ENCODE measurements at regions not wholly inside any gene's neighbourhood (a gene's known extent, or its start where the extent isn't known, plus 50 kb on each side); places are given as distances from the start of the nearest gene placed in this dataset.
"Not testable (repeated sequence)": the region's sequence is repeated elsewhere in the genome, so short reads cannot be mapped to it uniquely, and the experiment has no call there.

DNA sequence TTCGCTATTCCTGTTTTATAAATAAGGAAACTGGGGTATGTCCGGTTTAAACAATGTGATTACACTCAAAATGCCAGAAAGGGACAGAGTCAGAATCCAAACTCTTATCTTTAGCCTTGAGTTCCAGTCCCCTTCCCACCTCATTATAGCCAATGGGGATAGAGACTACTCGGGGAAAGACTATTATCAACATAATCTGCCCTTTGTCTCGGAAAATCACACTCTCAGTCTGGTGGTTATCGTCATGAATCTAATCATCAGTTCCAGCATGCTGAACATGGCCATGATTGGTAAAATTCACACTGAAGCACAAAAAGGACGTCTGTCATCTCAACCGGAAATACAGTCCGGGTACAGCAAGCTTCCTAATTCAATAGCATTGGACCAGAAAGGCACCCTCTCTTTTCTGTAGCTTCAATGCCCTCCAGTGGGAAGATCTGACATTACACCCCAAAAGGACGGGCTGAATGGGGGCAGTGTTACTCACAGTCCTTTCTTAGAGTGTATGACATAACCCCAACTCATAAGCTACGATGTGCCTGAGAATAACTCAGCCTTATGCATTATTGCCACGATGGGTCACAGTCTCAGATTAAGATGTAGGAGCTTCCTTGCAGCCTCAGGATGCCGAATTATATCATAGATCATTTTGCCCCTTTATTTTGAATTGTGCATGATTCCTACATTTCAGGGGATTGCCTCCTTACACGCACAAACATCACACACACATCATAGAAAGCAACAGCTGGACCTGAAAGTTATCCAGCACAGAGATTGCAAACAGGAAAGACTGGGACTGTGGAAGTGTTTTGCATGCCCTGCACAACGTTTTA is 390.4 kb upstream of the LMCD1 start:
- intact Hi-C loops (cut with DNase I): loop anchor here (5.0 kb wide), 2 partner anchors 306 to 309 kb away; no protein-coding TSS in a partner anchor

DNA sequence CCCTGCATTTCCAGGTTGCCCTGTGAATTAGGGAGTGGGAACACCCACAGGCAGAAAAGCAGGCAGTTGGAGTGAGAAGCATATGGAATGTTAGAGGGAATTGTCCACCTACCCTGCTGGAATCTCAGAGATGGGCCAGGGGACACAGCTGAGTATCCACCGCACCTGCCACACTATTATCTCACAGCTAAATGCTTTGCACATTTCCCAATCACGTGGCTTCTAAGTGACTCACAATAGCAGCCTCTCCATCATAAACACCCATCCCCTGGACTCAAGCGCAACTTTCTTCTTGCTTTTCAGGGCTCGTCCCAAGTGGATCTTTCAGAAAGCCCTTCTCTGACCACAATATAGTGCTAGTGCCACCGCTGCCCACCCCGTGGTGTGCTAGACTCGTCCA is 389.0 kb upstream of the LMCD1 start:
- no peak for DNase-seq
- intact Hi-C loops (cut with DNase I): loop anchor here (5.0 kb wide), 2 partner anchors 305 to 310 kb away; no protein-coding TSS in a partner anchor

More for the DNA sequence above, 390.4 kb upstream of the LMCD1 start:
- peak in 8 of 10 donors; percentile 15 to 93 (median 74) for DNase-seq

DNA sequence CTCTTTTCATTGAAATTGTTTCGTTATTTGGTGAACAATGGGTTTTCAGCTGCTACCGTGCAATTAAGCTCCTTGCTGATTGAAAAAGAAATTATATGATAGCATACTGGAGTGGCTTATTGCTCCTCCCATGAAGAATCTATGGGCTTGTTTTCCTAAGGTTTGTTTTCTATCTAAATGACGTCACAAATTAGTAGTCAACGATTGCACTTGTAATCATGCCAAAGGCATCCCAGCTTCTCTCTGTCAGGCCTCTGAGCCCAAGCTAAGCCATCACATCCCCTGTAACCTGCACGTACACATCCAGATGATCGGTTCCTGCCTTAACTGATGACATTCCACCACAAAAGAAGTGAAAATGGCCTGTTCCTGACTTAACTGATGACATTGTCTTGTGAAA is 388.0 kb upstream of the LMCD1 start:
- intact Hi-C loops (cut with DNase I): loop anchor here (5.0 kb wide), 2 partner anchors 304 to 311 kb away; no protein-coding TSS in a partner anchor
- no peak for DNase-seq

DNA sequence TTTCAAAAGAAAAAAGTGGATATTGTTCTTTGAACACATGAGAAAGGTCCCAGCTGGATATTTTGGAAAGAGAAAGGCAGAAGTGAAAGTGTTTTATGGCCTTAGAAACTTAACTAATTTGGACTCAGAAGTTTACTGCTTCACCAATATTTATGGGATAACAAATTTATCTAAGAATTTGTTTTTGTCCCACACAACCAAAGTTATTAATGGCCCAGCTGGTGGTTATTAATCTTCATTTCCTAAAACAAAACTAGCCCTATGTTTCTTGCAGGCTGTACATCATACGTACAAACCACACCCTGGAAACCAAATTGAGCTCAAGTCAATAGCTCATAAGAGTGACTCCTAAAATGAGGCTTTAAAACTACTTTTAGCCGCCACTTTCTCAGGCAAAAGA is 372.9 kb upstream of the LMCD1 start:
- intact Hi-C loops (cut with DNase I): no loop called here
- no peak for DNase-seq

DNA sequence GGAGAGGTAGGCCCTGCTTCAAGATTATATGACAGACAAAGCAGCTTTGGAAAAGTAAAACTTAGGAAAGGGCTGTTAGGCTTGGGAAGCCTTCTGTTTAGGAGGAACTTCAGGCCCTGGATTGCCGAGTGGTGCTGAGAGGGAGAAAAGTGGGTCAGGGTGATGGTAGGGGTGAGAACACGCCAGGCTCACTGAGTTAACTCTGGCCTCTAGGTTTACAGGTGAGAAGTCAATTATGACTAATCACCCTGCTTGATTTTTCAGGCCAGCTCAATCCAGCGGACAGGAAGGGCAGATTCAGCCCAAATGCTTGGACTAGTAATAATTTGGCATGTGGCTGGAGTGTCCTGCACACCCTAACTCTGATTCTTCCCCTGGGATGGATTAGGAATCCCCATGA is 365.1 kb upstream of the LMCD1 start:
- intact Hi-C loops (cut with DNase I): no loop called here
- no peak for DNase-seq

DNA sequence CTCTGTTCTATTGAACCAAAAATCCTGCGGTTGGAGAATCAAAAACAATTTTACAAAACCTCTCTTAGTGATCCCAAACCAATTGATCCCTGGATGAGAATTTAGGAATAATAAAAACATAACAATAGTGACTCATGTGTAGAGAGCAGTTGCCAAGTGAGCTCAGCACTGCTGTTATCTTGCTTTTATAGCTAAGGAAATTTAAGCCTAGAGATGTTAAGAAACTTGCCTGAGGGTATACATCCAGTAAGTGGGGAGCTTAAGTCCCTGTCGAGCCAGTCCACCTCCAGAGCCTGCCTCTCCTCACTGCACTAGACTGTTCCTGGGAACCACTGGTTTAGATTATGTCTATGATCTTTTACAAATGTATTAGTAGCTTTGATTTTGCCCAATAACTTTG is 358.4 kb upstream of the LMCD1 start:
- intact Hi-C loops (cut with DNase I): no loop called here
- no peak for DNase-seq

DNA sequence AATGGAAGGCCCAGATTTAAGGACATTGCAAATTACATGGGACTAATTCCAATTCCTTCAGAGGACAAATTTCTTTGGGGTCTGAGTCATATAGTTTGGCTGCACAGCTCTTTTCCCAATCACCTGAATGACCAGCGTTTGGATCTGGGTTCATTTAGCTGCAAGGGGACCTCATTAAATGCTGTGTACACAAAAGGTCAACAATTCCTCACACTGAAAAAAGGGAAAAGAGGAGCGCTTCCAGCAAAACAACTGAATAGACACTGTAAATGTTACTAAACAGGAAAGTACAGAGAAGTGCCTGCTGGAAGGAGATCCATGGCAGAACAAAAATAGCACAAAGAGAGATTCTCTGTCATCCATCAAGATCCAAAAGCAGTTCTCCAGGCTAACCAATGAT is 356.0 kb upstream of the LMCD1 start:
- no peak for DNase-seq
- intact Hi-C loops (cut with DNase I): no loop called here

DNA sequence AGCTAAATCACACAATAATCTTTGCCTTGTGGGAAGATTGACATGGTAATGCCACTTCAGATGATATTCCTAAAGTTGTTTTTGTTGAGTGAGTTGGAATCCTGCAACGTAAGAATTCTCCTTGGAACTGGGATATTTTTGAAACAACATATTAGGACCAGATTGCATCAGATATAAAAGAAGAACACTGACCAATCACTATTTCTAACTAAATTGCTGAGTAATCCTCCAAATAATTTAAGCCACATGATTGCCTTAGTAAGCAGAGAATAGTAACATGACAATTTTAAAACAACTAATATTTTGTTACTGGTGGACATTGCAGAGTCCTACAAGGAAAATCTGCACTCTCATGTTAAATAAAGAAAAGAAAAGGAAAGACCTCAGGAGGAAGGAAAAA is 353.9 kb upstream of the LMCD1 start:
- intact Hi-C loops (cut with DNase I): no loop called here
- no peak for DNase-seq

DNA sequence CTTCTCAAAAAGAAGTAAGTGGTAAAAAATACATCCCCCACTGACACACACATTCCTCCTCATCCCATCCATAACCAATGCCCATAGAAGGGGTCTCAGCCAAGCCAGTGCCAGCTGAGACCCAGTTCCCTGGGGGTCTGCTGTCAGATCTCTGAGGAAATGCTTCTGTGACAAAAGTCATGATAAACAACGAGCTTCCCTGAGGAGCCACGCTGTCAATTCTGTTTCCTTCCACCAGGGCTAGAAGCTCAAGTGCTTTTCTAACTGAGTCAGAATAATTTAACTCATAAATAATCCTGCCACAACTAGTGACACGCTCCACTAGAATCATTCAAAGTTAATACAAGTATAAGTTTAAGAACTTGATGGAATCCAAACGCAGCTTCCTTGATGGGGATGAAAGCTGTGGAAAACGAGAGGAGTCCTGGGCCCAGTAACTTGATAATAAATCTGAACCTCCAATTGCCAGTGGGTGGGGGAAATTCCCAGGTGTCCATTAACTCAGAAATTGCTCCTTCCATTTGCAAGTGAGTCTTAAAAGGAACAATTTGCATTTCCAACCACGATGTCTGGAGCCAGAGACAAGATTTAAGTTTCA is 348.7 kb upstream of the LMCD1 start:
- intact Hi-C loops (cut with DNase I): no loop called here
- DNase-seq: no peak

DNA sequence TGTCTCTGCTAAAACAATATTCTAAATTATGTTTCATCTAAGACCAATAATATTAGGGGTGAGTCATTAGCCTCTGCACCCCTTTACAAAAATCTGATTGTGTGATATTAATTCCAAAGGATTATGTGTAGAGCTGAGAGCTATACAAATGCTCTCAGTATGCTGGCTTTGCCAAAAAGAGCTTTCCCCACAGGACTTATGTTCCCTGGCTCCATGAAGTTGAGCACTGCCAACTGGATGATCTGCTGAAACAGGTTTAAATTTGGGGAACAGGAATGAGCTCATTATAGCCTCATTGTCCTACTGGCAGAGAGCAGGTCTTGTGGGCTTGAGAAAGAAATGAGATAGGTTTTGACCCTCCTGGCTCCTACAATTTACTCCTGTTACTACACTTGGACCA is 347.8 kb upstream of the LMCD1 start:
- intact Hi-C loops (cut with DNase I): no loop called here
- no peak for DNase-seq

DNA sequence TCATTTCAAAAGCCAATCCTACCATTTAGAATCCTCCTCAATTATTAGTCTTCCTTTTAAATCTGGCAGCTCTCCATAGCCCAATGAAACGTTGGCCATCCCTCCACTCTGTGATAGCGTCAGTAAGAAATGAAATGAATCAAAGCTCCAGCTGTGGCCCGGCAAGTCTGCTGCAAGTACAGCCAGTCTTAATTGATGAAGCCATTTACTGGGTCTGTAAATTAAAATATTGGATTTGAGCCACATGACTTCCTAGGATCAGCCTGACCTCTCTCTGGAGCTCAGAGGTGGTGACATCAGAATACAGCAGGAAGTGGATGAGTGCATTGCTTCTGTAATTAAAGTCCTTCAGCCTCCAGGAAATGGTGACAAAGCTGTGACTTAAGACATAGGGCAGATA is 347.0 kb upstream of the LMCD1 start:
- intact Hi-C loops (cut with DNase I): no loop called here
- DNase-seq: no peak

DNA sequence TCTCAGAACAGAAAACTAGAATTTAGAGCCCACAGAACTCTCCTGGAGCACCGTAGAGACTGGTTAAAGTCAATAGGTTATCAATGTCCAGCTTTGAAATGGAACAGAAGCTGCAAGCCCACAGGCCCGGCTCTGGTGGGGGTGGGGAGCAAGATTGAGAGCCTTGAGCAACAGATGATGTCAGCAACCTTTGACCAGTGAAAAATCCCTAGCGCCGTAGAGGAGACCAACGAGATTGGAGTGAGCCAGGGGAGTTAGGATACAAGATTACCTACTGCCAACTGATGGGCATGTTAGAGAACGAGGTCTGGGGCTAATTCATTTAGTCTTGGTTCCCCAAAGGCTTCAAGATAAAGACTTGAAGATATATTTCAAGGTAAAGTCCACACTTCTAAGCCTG is 345.5 kb upstream of the LMCD1 start:
- intact Hi-C loops (cut with DNase I): no loop called here
- no peak for DNase-seq

DNA sequence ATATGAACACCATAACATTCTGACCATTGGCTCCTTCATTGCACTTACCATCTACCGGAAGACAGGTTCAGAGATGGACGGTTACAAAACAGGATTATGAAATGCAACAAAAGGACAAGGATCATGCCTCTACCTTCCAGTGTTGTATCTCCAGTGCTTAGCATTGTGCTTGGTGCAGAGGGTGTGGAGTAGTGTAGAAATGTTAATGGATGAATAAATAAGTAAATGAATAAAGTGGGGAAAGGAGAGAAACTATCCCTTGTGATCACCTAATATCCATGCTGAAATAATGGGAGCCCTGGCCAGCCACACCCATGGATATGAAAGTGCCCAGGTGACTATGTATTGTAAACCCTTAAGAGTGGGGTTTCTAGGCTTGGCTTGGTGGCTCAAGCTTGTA is 344.8 kb upstream of the LMCD1 start:
- DNase-seq: no peak
- intact Hi-C loops (cut with DNase I): no loop called here

DNA sequence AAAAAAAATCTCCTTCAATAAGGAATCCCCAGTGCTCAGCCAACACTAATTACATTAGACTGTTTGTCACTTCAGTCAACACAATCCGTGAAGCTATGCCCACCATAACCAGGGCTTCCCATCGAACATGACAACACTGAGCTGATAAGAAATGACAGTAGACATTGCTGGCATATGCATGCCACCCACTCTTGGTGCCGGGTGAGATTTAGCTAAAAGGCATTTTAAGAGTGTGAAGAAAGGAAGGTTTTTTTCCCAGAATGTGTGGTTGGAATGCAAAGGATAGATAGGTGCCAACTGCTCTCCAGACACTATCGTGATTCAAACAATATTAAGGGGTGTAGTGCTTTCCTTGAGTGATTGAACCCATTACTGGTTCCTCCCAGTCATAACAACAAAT is 344.0 kb upstream of the LMCD1 start:
- intact Hi-C loops (cut with DNase I): no loop called here
- peak in 1 of 10 donors; percentile 68 for DNase-seq

DNA sequence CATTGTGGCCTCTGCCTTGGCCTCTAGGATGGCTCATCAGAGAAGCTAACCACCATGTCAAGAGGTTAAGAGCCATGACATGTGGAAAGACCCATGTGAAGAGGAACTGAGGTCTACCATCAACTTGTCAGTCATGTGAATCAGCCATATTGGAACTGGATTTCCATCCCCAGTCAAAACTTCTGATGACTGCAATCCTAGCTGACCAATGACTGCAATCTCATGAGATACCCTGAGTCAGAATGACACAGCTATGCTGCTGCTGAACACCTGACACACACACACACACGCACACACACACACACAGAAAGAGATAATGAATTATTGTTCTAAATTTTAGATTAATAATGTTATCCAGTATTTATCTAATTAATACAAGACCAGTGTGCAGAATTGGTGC is 337.5 kb upstream of the LMCD1 start:
- intact Hi-C loops (cut with DNase I): no loop called here
- DNase-seq: no peak

DNA sequence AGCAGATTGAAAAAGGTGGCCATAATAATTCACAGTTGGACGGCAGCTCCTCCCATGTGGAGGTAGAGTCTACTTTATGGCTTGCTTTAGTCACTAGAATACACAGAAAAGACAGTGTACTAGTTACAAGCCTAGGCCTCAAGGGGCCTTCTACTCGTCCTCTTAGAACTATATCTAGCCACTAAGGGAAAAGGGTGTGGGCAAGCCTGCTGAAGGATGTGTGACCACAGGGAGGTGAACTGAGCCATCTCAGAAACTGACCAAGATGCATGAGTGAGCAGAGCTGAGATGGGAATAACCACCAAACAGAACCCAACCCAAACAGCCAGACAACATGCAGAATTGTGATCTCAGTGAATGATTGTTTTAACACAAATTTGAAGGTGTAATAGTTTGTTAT is 335.6 kb upstream of the LMCD1 start:
- DNase-seq: no peak
- intact Hi-C loops (cut with DNase I): no loop called here

DNA sequence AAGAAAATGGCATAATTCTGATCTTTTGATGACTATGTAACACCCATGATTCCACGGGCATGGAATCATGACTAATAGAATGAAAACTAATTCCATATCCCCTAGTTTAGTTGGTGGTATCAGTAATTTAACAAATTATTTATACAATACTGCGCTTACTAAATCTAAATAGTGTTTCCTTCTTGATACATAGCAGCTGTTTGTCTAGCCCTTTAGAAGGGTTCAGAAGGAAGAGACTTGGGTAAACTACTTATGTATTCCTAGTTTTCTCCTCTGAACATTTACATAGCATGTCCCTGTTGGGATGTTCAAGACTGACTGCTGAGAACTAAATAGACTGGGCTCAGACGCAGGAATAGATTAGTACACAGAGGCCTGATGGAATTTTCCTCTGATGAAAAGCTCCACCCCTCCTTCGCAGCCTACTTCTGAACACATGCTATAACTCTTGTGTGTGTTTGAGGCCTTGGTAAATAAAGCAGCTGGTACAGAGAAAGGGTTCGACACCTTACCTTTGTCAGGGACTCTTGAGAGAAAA is 330.6 kb upstream of the LMCD1 start:
- DNase-seq: no peak
- intact Hi-C loops (cut with DNase I): no loop called here

DNA sequence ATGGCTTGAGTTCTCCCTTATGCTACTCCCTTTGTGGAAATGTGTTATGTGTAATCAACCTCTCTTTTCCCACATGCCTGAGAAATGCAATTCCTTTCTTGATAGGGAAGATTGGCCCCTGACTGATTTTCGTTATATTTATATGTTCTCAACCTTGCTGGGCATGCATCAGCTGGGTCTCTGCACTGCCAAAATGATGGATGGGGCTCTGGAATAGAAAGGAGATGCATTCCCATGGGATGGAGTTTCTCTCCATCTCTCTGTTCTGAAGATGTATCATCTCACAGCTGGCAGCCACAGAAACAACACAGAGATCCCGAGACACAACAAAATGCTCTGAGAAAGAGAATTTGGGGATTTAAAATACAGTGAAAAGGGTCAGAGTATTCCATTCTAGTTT is 327.7 kb upstream of the LMCD1 start:
- DNase-seq: no peak
- intact Hi-C loops (cut with DNase I): no loop called here

DNA sequence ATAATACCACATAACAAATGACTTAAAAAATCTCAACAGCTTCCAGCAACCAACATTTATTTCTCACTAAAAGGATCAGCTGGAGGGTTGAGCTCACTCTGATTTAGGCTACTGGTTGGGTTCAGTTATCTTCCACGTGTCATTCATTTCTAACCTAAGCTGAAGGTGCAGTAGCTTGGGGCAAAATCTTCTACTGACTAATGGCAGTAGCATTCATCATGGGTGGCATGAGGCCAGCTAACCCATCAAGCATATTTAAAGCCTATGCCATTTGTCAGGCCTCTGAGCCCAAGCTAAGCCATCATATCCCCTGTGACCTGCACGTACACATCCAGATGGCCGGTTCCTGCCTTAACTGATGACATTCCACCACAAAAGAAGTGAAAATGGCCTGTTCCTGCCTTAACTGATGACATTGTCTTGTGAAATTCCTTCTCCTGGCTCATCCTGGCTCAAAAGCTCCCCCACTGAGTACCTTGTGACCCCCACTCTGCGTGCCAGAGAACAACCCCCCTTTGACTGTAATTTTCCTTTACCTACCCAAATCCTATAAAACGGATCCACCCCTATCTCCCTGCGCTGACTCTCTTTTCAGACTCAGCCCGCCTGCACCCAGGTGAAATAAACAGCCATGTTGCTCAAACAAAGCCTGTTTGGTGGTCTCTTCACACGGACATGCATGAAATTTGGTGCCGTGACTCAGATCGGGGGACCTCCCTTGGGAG is 324.7 kb upstream of the LMCD1 start:
- DNase-seq; intact Hi-C loops (cut with DNase I): not testable (repeated sequence)

DNA sequence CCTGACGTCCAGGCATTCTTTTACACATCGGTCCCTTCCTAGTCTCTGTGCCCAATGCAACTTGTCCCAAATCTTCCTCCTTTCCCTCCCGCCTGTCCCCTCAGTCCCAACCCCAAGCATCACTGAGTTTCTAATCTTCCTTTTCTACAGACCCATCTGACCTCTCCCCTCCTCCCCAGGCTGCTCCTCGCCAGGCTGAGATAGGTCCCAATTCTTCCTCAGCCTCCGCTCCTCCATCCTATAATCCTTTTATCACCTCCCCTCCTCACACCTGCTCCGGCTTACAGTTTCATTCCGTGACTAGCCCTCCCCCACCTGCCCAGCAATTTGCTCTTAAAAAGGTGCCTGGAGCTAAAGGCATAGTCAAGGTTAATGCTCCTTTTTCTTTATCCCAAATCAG is 323.1 kb upstream of the LMCD1 start:
- intact Hi-C loops (cut with DNase I); DNase-seq: not testable (repeated sequence)

DNA sequence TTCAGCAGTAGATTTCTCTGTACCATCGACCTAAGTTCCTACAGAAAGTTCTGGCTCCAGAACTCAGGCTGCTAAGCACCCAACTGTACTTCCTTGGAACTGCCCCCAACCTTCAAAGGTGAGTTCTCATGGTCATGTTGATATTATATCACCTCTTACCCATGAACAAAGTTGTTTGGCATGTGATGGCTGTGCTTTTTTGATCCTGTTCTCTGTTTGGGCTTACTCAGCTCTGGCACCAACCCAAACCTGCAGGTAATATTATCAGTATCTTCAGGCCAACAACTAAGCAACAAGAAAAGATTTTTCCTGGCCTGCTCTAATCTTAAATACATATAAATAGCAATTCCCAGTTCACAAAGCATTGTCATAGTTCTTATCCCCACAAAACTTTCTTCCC is 318.7 kb upstream of the LMCD1 start:
- no peak for DNase-seq
- intact Hi-C loops (cut with DNase I): no loop called here

Measured in posterior cingulate gyrus (tissue), 11 donors.